Upper lobe of left lung (tissue), 4 donors: ENCODE measurements at regions not wholly inside any gene's neighbourhood (a gene's known extent, or its start where the extent isn't known, plus 50 kb on each side); places are given as distances from the start of the nearest gene placed in this dataset.

Experiments used
- CTCF ChIP-seq, 6 experiments: fragments of 450-650 bp in 4 of 6; fragments of 200-600 bp in 2 of 6; sonication (generic) in 2 of 6; IDR thresholded peaks; one replicate each; pipeline ENCODE4 v1.5.1; 2016 to 2019; ENCODE audit warnings: antibody characterized with exemption in 6 of 6
- POLR2A ChIP-seq, 4 donors: fragments of 450-650 bp; IDR thresholded peaks; one replicate each; pipeline ENCODE4 v1.5.1; 2016 to 2017; ENCODE audit warnings: antibody characterized with exemption in 4 of 4, mild to moderate bottlenecking in 2 of 4

DNA sequence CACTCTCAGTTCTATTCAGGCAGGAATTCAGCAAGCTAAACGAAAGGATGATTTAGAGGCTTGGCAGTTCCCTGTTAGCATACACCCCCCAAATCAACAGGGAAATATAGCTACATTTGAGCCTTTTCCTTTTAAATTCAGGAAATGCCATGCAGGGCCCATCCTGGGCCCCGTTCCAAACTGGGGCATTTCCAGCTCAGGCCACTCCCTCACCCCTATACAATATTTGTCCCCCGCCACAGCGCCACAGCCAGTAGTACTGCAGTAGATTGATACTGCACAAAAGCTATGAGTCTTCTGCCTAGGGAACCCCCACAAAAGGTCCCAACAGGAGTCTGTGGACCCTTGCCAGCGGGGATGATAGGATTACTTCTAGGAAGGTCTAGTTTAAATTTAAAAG is 102.0 kb upstream of the MAPK10 start:
- TF ChIP-seq CTCF (IDR thresholded peaks at IDR 0.05): no peak
- TF ChIP-seq POLR2A (IDR thresholded peaks at IDR 0.05): no peak
